ENCODE measurements at regions not wholly inside any gene's neighbourhood (a gene's known extent, or its start where the extent isn't known, plus 50 kb on each side); places are given as distances from the start of the nearest gene placed in this dataset.

DNA sequence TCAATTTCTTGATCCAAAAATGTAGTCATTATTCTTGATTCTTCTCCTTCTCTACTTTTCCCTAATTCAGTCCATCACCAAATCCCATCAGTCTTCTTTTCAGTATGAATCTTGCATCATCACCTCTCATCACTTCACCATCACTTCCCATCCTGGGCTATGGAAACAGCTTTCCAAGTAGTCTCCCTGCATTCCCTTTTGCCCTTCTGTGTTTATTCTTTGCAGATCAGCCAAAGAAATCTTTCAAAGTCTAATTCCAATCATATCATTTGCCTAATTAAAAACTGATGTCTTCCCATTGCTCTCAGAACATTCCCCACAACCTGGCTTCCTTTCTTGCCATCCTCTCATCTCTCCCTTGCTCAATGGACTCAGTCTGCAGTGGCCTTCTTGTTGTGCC, 201.7 kb upstream of the ADAMTS3 start:
- TF ChIP-seq, protein P1, sequence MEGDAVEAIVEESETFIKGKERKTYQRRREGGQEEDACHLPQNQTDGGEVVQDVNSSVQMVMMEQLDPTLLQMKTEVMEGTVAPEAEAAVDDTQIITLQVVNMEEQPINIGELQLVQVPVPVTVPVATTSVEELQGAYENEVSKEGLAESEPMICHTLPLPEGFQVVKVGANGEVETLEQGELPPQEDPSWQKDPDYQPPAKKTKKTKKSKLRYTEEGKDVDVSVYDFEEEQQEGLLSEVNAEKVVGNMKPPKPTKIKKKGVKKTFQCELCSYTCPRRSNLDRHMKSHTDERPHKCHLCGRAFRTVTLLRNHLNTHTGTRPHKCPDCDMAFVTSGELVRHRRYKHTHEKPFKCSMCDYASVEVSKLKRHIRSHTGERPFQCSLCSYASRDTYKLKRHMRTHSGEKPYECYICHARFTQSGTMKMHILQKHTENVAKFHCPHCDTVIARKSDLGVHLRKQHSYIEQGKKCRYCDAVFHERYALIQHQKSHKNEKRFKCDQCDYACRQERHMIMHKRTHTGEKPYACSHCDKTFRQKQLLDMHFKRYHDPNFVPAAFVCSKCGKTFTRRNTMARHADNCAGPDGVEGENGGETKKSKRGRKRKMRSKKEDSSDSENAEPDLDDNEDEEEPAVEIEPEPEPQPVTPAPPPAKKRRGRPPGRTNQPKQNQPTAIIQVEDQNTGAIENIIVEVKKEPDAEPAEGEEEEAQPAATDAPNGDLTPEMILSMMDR (IDR thresholded peaks at IDR 0.05; ENCODE audit: low read depth, low read length, poor library complexity, severe bottlenecking): no peak
- TF ChIP-seq EZH2phosphoT487 (IDR thresholded peaks at IDR 0.05; ENCODE audit: borderline replicate concordance, low read length): no peak
